Fibroblast of lung (primary cell): ENCODE measurements at regions not wholly inside any gene's neighbourhood (a gene's known extent, or its start where the extent isn't known, plus 50 kb on each side); places are given as distances from the start of the nearest gene placed in this dataset.

ENCODE experiments used
- CTCF ChIP-seq, 2 donors: IDR thresholded peaks in 1 of 2; conservative IDR thresholded peaks in 1 of 2; 1 replicate in 1 of 2; 2 replicates in 1 of 2; pipeline ENCODE4 v1.5.1; 2011 to 2012; ENCODE audit warnings: low read length in 2 of 2, control low read depth in 1 of 2, inconsistent platforms in 1 of 2, low read depth in 1 of 2, mild to moderate bottlenecking in 1 of 2
- EZH2 ChIP-seq: IDR thresholded peaks from 2 replicates; pipeline ENCODE4 v1.5.1; 2012; ENCODE audit warnings: low read length, control low read depth, mild to moderate bottlenecking; ENCODE audit errors: missing control alignments

DNA sequence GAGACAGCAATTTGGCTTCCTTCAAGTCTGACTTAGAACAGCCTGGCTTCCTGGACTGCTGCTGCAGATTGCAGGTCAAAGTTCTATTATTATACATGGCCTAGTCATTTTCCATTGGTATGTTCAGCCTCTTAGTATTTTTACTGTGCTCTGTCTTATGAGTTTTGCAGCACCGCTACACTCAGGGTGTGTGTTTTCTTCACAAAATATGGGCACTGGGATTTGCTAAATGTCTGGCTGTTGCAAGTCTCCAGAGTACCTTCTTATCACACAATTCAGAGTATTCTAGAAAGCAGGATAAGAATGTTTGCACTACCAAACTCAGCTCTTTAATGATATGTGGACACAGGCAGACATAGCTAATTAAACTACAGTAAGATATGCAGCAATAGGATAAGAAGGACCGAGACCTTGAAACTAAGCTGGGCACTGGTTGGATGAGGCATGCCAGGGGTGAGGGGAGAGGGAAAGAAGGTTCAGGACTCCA is 203.0 kb upstream of the PDZRN3 start:
- TF ChIP-seq CTCF (conservative IDR thresholded peaks at IDR 0.05 in 1 of 2, IDR thresholded peaks at IDR 0.05 in 1 of 2; ENCODE audit: low read depth in 1 of 2, low read length in 2 of 2) (no peak), EZH2 (no peak)
